GM13977 (cell line): ENCODE measurements at regions not wholly inside any gene's neighbourhood (a gene's known extent, or its start where the extent isn't known, plus 50 kb on each side); places are given as distances from the start of the nearest gene placed in this dataset.

Experiments
- DNase-seq: peaks from one replicate; pipeline ENCODE4 v3.0.0; 2012; ENCODE audit warnings: low spot score
- in situ Hi-C: fragments of 300-500 bp; cut with MboI; formaldehyde crosslinking; loops from one replicate; pipeline ENCODE4 v1.12.0; 2022; ENCODE audit warnings: low sequenced_read_pairs, low pct_unique_long_range_greater_than_20kb, mixed read lengths, inconsistent platforms; ENCODE audit not compliant: unreplicated experiment
- TF ChIP-seq, protein P1 (sequence below): IDR thresholded peaks from 2 replicates; pipeline ENCODE4 v1.5.1; 2012; ENCODE audit warnings: mild to moderate bottlenecking, control low read depth; ENCODE audit not compliant: insufficient read depth; ENCODE audit errors: extremely low read depth, missing control alignments

- TF ChIP-seq, protein P1, sequence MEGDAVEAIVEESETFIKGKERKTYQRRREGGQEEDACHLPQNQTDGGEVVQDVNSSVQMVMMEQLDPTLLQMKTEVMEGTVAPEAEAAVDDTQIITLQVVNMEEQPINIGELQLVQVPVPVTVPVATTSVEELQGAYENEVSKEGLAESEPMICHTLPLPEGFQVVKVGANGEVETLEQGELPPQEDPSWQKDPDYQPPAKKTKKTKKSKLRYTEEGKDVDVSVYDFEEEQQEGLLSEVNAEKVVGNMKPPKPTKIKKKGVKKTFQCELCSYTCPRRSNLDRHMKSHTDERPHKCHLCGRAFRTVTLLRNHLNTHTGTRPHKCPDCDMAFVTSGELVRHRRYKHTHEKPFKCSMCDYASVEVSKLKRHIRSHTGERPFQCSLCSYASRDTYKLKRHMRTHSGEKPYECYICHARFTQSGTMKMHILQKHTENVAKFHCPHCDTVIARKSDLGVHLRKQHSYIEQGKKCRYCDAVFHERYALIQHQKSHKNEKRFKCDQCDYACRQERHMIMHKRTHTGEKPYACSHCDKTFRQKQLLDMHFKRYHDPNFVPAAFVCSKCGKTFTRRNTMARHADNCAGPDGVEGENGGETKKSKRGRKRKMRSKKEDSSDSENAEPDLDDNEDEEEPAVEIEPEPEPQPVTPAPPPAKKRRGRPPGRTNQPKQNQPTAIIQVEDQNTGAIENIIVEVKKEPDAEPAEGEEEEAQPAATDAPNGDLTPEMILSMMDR = no peak
- no peak for DNase-seq
- in situ Hi-C loops = no loop called here
Observed at GRCh38 chr6:74826263-74826662, 379.6 kb downstream of the COL12A1 start.

DNA sequence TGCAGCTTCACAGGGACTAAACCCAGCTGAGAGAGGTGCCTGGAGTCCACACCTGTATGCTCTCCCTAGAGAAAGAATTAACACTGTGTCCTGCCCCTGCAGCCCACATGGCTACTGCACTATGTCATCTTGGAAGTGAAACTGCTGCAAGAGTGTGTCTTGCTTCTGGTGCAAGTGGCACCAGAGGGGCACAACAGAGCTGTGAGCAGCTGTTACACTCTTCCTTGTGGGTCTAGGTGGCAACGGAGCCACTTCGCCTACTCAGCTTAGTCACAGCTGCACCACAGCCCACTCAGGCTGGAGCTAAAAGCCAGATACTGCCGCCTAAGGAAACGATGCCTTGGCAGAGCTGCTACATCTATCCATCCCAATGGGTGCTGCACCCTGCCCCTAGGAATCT, 391.4 kb downstream of the COL12A1 start:
- TF ChIP-seq, protein P1 = no peak
- in situ Hi-C loops = no loop called here
- DNase-seq = no peak

GRCh38 chr6:74807674-74808073, 398.2 kb downstream of the COL12A1 start:
- DNase-seq = no peak
- TF ChIP-seq, protein P1 = no peak
- in situ Hi-C loops = no loop called here

- DNase-seq = no peak
- TF ChIP-seq, protein P1 = no peak
- in situ Hi-C loops = no loop called here
Observed at GRCh38 chr6:74805916-74806696, 399.7 kb downstream of the COL12A1 start.

DNA sequence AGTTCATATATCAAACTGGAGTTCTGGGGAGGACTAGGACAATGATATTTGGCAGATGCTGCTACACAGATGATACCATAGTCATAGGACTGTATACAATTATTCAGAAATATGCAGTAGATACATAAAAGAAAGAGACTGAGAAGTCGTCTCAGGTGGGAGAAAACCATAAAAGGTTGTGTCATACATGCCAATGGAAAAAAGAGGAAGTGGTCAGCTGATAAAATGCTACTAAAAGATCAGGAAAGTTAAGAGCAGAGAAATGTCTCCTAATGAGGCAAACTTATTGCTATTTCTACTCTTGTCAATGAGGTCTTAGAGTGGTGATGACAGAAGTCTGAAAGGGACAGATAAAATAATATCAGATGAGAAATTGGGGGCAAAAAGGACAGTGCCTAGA, 407.6 kb downstream of the COL12A1 start:
- TF ChIP-seq, protein P1 = no peak
- in situ Hi-C loops = no loop called here
- DNase-seq = no peak

DNA sequence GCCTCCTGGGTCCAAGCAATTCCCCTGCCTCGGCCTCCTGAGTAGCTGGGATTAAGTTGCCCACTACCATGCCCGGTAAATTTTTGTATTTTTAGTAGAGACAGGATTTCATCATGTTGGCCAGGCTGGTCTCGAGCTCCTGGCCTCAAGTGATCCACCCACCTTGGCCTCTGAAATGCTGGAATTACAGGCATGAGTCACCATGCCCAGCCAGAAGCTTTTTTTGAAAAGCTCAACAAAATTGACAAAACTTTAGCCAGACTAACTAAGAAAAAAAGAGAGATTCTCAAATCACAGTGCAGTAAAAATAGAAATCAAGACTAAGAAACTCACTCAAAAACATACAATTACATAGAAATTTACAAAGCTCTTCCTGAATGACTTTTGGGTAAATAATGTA, 420.6 kb downstream of the COL12A1 start:
- TF ChIP-seq, protein P1 = no peak
- in situ Hi-C loops = no loop called here
- DNase-seq = no peak
